HG03575 (cell line): ENCODE measurements at regions not wholly inside any gene's neighbourhood (a gene's known extent, or its start where the extent isn't known, plus 50 kb on each side); places are given as distances from the start of the nearest gene placed in this dataset.
"Not testable (repeated sequence)": the region's sequence is repeated elsewhere in the genome, so short reads cannot be mapped to it uniquely, and the experiment has no call there.

ENCODE experiments used
- ATAC-seq: cut with Tn5 transposase; IDR thresholded peaks from one replicate; pipeline ENCODE4 v1.9.1; 2021; ENCODE audit not compliant: unreplicated experiment, insufficient number of reproducible peaks, low FRiP score; ENCODE audit errors: extremely low read depth

GRCh38 chr2:199057936-199058335 lies 399.8 kb downstream of the SATB2 start:
- no peak for ATAC-seq

- ATAC-seq, result no peak
Observed at GRCh38 chr2:199055336-199055735, 402.4 kb downstream of the SATB2 start.

GRCh38 chr2:199042660-199043379 lies 414.9 kb downstream of the SATB2 start:
- no peak for ATAC-seq

- no peak for ATAC-seq
Observed at GRCh38 chr2:199040522-199040921, 417.2 kb downstream of the SATB2 start.

GRCh38 chr2:199033761-199034160 lies 424.0 kb downstream of the SATB2 start:
- ATAC-seq, result not testable (repeated sequence)

- ATAC-seq, result no peak
Observed at GRCh38 chr2:199025146-199025545, 432.6 kb downstream of the SATB2 start.

GRCh38 chr2:199024224-199024623 lies 433.5 kb downstream of the SATB2 start:
- ATAC-seq, result no peak

GRCh38 chr2:199019898-199020507 lies 437.7 kb downstream of the SATB2 start:
- ATAC-seq, result no peak

- no peak for ATAC-seq
Observed at GRCh38 chr2:199018826-199019225, 438.9 kb downstream of the SATB2 start.

GRCh38 chr2:199015072-199015471 lies 442.7 kb downstream of the SATB2 start:
- no peak for ATAC-seq

GRCh38 chr2:199014226-199014625 lies 443.5 kb downstream of the SATB2 start:
- no peak for ATAC-seq

GRCh38 chr2:199011908-199012307 lies 445.8 kb downstream of the SATB2 start:
- no peak for ATAC-seq

- no peak for ATAC-seq
Observed at GRCh38 chr2:198994678-198995077, 463.1 kb downstream of the SATB2 start.

- ATAC-seq, result no peak
Observed at GRCh38 chr2:198991431-198991830, 466.3 kb downstream of the SATB2 start.

GRCh38 chr2:198975779-198976178 lies 482.0 kb downstream of the SATB2 start:
- ATAC-seq, result no peak

- no peak for ATAC-seq
Observed at GRCh38 chr2:198973785-198974184, 484.0 kb downstream of the SATB2 start.

- no peak for ATAC-seq
Observed at GRCh38 chr2:198973181-198973580, 484.6 kb downstream of the SATB2 start.

- no peak for ATAC-seq
Observed at GRCh38 chr2:198968545-198968944, 489.2 kb downstream of the SATB2 start.

GRCh38 chr2:198966269-198966668 lies 491.5 kb downstream of the SATB2 start:
- no peak for ATAC-seq

GRCh38 chr2:198961547-198961946 lies 496.2 kb downstream of the SATB2 start:
- no peak for ATAC-seq

- no peak for ATAC-seq
Observed at GRCh38 chr2:198957181-198957580, 500.6 kb downstream of the SATB2 start.
